IMR-90 (cell line): ENCODE measurements at regions not wholly inside any gene's neighbourhood (a gene's known extent, or its start where the extent isn't known, plus 50 kb on each side); places are given as distances from the start of the nearest gene placed in this dataset.

Source experiments
- ATAC-seq: fragments of 200-7000 bp; cut with Tn5 transposase; 2 replicates; pipeline ENCODE4 v1.9.1; 2020; ENCODE audit warnings: low read depth, mild to moderate bottlenecking, moderate library complexity
- BruUV-seq: library from RNA; stranded (reverse); fragments of 400-500 nt; replicated peaks from 2 replicates; lab custom pipeline; 2021; lab: Mats Ljungman, UMichigan
- CTCF ChIA-PET: fragments of 300-600 bp; formaldehyde crosslinking; extraction: SDS; loops from one replicate; lab custom pipeline; 2021; ENCODE audit warnings: antibody characterized with exemption; lab: Yijun Ruan, JAX
- POLR2A ChIA-PET: fragments of 300-600 bp; sonication (Branson Sonifier 250); formaldehyde crosslinking; loops from one replicate; lab custom pipeline; 2022; ENCODE audit warnings: antibody characterized with exemption; ENCODE audit not compliant: unreplicated experiment; lab: Charles Lee
- DNase-seq: peaks from one replicate; pipeline ENCODE4 v3.0.0; 2013
- H2AFZ ChIP-seq: replicated peaks from 2 replicates; pipeline ENCODE3; 2013; ENCODE audit warnings: low read length, mild to moderate bottlenecking; ENCODE audit not compliant: poor library complexity
- H2AK5ac ChIP-seq: 2 replicates; pipeline ENCODE4 v1.6.1; 2013; ENCODE audit warnings: low read depth, low read length, inconsistent platforms
- H2AK9ac ChIP-seq: replicated peaks from 2 replicates; pipeline ENCODE3; 2013; ENCODE audit warnings: mild to moderate bottlenecking, low read depth, low read length, moderate library complexity; ENCODE audit not compliant: poor library complexity
- H2BK120ac ChIP-seq: 2 replicates; pipeline ENCODE4 v1.6.1; 2013; ENCODE audit warnings: low read depth, low read length, inconsistent platforms
- H2BK15ac ChIP-seq: 3 replicates; pipeline ENCODE4 v1.6.1; 2013; ENCODE audit warnings: low read depth, low read length, inconsistent platforms
- H2BK20ac ChIP-seq: 2 replicates; pipeline ENCODE4 v1.6.1; 2013; ENCODE audit warnings: low read depth, mild to moderate bottlenecking, inconsistent platforms, low read length, moderate library complexity
- H2BK5ac ChIP-seq: 2 replicates; pipeline ENCODE4 v1.6.1; 2013; ENCODE audit warnings: mild to moderate bottlenecking, low read depth, low read length, inconsistent platforms; ENCODE audit not compliant: poor library complexity, severe bottlenecking
- H3K14ac ChIP-seq: replicated peaks from 2 replicates; pipeline ENCODE4 v1.6.1; 2013; ENCODE audit warnings: low read depth, low read length, inconsistent platforms
- H3K18ac ChIP-seq: 2 replicates; pipeline ENCODE4 v1.6.1; 2013; ENCODE audit warnings: low read depth, low read length, control low read depth
- H3K23ac ChIP-seq: 2 replicates; pipeline ENCODE4 v1.6.1; 2013; ENCODE audit warnings: low read depth, low read length, inconsistent platforms
- H3K27ac ChIP-seq: 2 replicates; pipeline ENCODE4 v1.5.1; 2013; ENCODE audit warnings: mild to moderate bottlenecking, control low read depth, low read length; ENCODE audit not compliant: insufficient read depth
- H3K27me3 ChIP-seq: 2 replicates; pipeline ENCODE4 v1.6.1; 2013; ENCODE audit warnings: low read length; ENCODE audit not compliant: control insufficient read depth, insufficient read depth
- H3K36me3 ChIP-seq: 2 replicates; pipeline ENCODE4 v1.6.1; 2013; ENCODE audit warnings: low read length, mixed read lengths; ENCODE audit not compliant: control insufficient read depth, insufficient read depth
- H3K4ac ChIP-seq: 2 replicates; pipeline ENCODE4 v1.6.1; 2013; ENCODE audit warnings: low read depth, low read length, inconsistent platforms
- H3K4me1 ChIP-seq: 2 replicates; pipeline ENCODE4 v1.6.1; 2013; ENCODE audit warnings: low read length, mixed read lengths; ENCODE audit not compliant: control insufficient read depth, insufficient read depth
- H3K4me2 ChIP-seq: 2 replicates; pipeline ENCODE4 v1.6.1; 2013; ENCODE audit warnings: low read depth, mild to moderate bottlenecking, control low read depth, low read length, moderate library complexity
- H3K4me3 ChIP-seq: 2 replicates; pipeline ENCODE4 v1.5.1; 2013; ENCODE audit warnings: low read depth, mild to moderate bottlenecking, control low read depth, low read length, moderate library complexity; ENCODE audit not compliant: insufficient read depth
- H3K56ac ChIP-seq: 2 replicates; pipeline ENCODE4 v1.6.1; 2013; ENCODE audit warnings: low read length, inconsistent platforms; ENCODE audit not compliant: insufficient read depth; ENCODE audit errors: extremely low read depth
- H3K79me1 ChIP-seq, 2 experiments: 2 replicates each; pipeline ENCODE4 v1.6.1; 2013; ENCODE audit warnings: low read length in 2 of 2, inconsistent platforms in 1 of 2, low read depth in 1 of 2
- H3K9ac ChIP-seq: 2 replicates; pipeline ENCODE4 v1.6.1; 2013; ENCODE audit warnings: low read depth, low read length, control low read depth
- H3K9me1 ChIP-seq: 2 replicates; pipeline ENCODE4 v1.6.1; 2013; ENCODE audit warnings: low read length, inconsistent platforms; ENCODE audit not compliant: insufficient read depth
- H3K9me3 ChIP-seq: 2 replicates; pipeline ENCODE4 v1.6.1; 2013; ENCODE audit warnings: low read length; ENCODE audit not compliant: control insufficient read depth, insufficient read depth
- H4K20me1 ChIP-seq: 2 replicates; pipeline ENCODE4 v1.6.1; 2013; ENCODE audit warnings: low read length, inconsistent platforms; ENCODE audit not compliant: insufficient read depth
- H4K5ac ChIP-seq: 2 replicates; pipeline ENCODE4 v1.6.1; 2013; ENCODE audit warnings: mild to moderate bottlenecking, low read depth, low read length, control low read depth
- H4K8ac ChIP-seq, 2 experiments: 2 replicates each; pipeline ENCODE4 v1.6.1; 2013; ENCODE audit warnings: low read depth in 2 of 2, low read length in 2 of 2, control low read depth in 1 of 2, inconsistent platforms in 1 of 2
- H4K91ac ChIP-seq: 2 replicates; pipeline ENCODE4 v1.6.1; 2013; ENCODE audit warnings: low read depth, low read length, inconsistent platforms; ENCODE audit not compliant: insufficient read depth
- CEBPB ChIP-seq: IDR thresholded peaks from 2 replicates; pipeline ENCODE4 v1.6.1; 2012; ENCODE audit warnings: low read depth, low read length, improper control_type of control experiment
- CHD1 ChIP-seq: IDR thresholded peaks from 2 replicates; pipeline ENCODE4 v1.6.1; 2012; ENCODE audit warnings: low read depth, low read length, improper control_type of control experiment
- CTCF ChIP-seq: conservative IDR thresholded peaks from 2 replicates; pipeline ENCODE4 v1.5.1; 2012; ENCODE audit warnings: mild to moderate bottlenecking, low read depth, low read length, improper control_type of control experiment
- ELK1 ChIP-seq: fragments of 150-350 bp; IDR thresholded peaks from 2 replicates; pipeline ENCODE4 v1.6.1; 2016; ENCODE audit warnings: low read depth, mild to moderate bottlenecking, low read length, moderate library complexity, borderline replicate concordance
- FOS ChIP-seq: fragments of 150-350 bp; IDR thresholded peaks from 2 replicates; pipeline ENCODE4 v1.6.1; 2016; ENCODE audit warnings: low read depth, low read length
- MAZ ChIP-seq: IDR thresholded peaks from 2 replicates; pipeline ENCODE4 v1.6.1; 2012; ENCODE audit warnings: low read depth, mild to moderate bottlenecking, low read length, improper control_type of control experiment, moderate library complexity, borderline replicate concordance
- POLR2A ChIP-seq: IDR thresholded peaks from 2 replicates; pipeline ENCODE4 v1.6.1; 2012; ENCODE audit warnings: mild to moderate bottlenecking, low read depth, low read length
- RAD21 ChIP-seq: IDR thresholded peaks from 2 replicates; pipeline ENCODE4 v1.6.1; 2012; ENCODE audit warnings: low read length, improper control_type of control experiment
- RCOR1 ChIP-seq: IDR thresholded peaks from 2 replicates; pipeline ENCODE4 v1.6.1; 2012; ENCODE audit warnings: mild to moderate bottlenecking, low read length, improper control_type of control experiment; ENCODE audit not compliant: insufficient replicate concordance
- RFX5 ChIP-seq: IDR thresholded peaks from 2 replicates; pipeline ENCODE4 v1.8.0; 2012; ENCODE audit warnings: low read depth, mild to moderate bottlenecking, low read length, moderate library complexity
- USF2 ChIP-seq: fragments of 150-350 bp; IDR thresholded peaks from 2 replicates; pipeline ENCODE4 v1.6.1; 2017; ENCODE audit warnings: mild to moderate bottlenecking, antibody characterized with exemption, low read length, low read depth
- WGBS, 2 experiments: methylation state at CpG; one replicate each; pipeline versions ENCODE4 v1.1.5 to v1.1.7; 2013; ENCODE audit warnings: missing lambda C conversion rate in 2 of 2; ENCODE audit not compliant: insufficient read length in 1 of 2; ENCODE audit errors: extremely low coverage in 2 of 2; 5-methylcytosine and 5-hydroxymethylcytosine counted together
- dilution Hi-C: fragments of 300-500 bp; cut with HindIII; formaldehyde crosslinking; loops from one replicate; pipeline ENCODE4 v1.14.3; 2018; ENCODE audit warnings: low sequenced_read_pairs; ENCODE audit not compliant: unreplicated experiment
- in situ Hi-C: fragments of 300-500 bp; cut with MboI; formaldehyde crosslinking; loops from 3 replicates; pipeline ENCODE4 v1.14.3; 2019; ENCODE audit warnings: low sequenced_read_pairs, inconsistent platforms, mixed read lengths
- intact Hi-C: fragments of 100-400 bp; cut with micrococcal nuclease; formaldehyde crosslinking; loops from 2 replicates; pipeline ENCODE4 v1.10.0; 2022

GRCh38 chr4:34105311-34105710 is 2139.0 kb downstream of the ARAP2 start:
- POLR2A ChIA-PET = no interaction called here
- dilution Hi-C loops = no loop called here

More at GRCh38 chr4:34105311-34105710, 2139.0 kb downstream of the ARAP2 start:
- H3K9ac ChIP-seq = no peak overlapping the region
- H4K5ac ChIP-seq = no peak overlapping the region
- H2BK5ac ChIP-seq = no peak overlapping the region
- H2BK120ac ChIP-seq = no peak overlapping the region
- no peak overlapping the region for H2BK20ac ChIP-seq
- CTCF ChIA-PET = no interaction called here
- H3K14ac ChIP-seq = no peak overlapping the region
- no peak overlapping the region for H2AK5ac ChIP-seq
- in situ Hi-C loops (no loop called here), intact Hi-C loops (no loop called here)
- no peak overlapping the region for H2AK9ac ChIP-seq
- H4K91ac ChIP-seq = no peak overlapping the region
- H4K8ac ChIP-seq = no peak overlapping the region
- H3K56ac ChIP-seq = no peak overlapping the region
- H3K36me3 ChIP-seq = no peaks in the 10 kb centered on the region
- H3K4me1 ChIP-seq = no peaks in the 10 kb centered on the region
- WGBS, 2 experiments = no CpG with 5 or more reads among the region's 1 CpG
- no peak overlapping the region for H3K4ac ChIP-seq
- H3K9me3 ChIP-seq = no peaks in the 10 kb centered on the region
- no peaks in the 10 kb centered on the region for H4K20me1 ChIP-seq
- H3K27ac ChIP-seq = no peak overlapping the region
- DNase-seq (no peak), ATAC-seq (no peak)
- no peaks in the 10 kb centered on the region for H3K79me1 ChIP-seq
- no peak overlapping the region for H3K23ac ChIP-seq
- TF ChIP-seq RAD21 (no peak), RFX5 (no peak), FOS (no peak), CEBPB (no peak), RCOR1 (no peak), CHD1 (no peak), POLR2A (no peak), ELK1 (no peak), USF2 (no peak), MAZ (no peak), CTCF (no peak)
- no peak overlapping the region for H2AFZ ChIP-seq
- H3K9me1 ChIP-seq = no peaks in the 10 kb centered on the region
- no peaks in the 10 kb centered on the region for H3K27me3 ChIP-seq
- H3K4me3 ChIP-seq = no peak overlapping the region
- H3K4me2 ChIP-seq = no peak overlapping the region
- no TSS peak for BruUV-seq
- no peak overlapping the region for H2BK15ac ChIP-seq
- no peak overlapping the region for H3K18ac ChIP-seq
